Heart right ventricle (tissue), 16 donors: ENCODE measurements at regions not wholly inside any gene's neighbourhood (a gene's known extent, or its start where the extent isn't known, plus 50 kb on each side); places are given as distances from the start of the nearest gene placed in this dataset.

Experiments
- ATAC-seq, 8 donors: fragments of 200-7000 bp; cut with Tn5 transposase; one replicate each; pipeline ENCODE4 v1.9.1; 2020; ENCODE audit warnings: mild to moderate bottlenecking in 8 of 8, moderate library complexity in 8 of 8, moderate number of reproducible peaks in 1 of 8
- DNase-seq, 2 donors: peaks; one replicate each; pipeline ENCODE4 v3.0.0-alpha.2; 2020
- H3K27ac ChIP-seq, 10 donors: fragments of 200-600 bp; sonication (generic) in 2 of 10; one replicate each; pipeline versions ENCODE4 v1.5.0 to v1.8.0; 2020 to 2022; ENCODE audit warnings: mild to moderate bottlenecking in 3 of 10
- H3K27me3 ChIP-seq, 7 donors: fragments of 200-600 bp; one replicate each; pipeline ENCODE4 v1.8.0; 2021 to 2022; ENCODE audit warnings: mild to moderate bottlenecking in 2 of 7
- H3K36me3 ChIP-seq, 9 donors: fragments of 200-600 bp; sonication (generic) in 1 of 9; one replicate each; pipeline versions ENCODE4 v1.5.0 to v1.8.0; 2020 to 2022; ENCODE audit warnings: mild to moderate bottlenecking in 2 of 9
- H3K4me1 ChIP-seq, 9 donors: fragments of 200-600 bp; sonication (generic) in 1 of 9; one replicate each; pipeline versions ENCODE4 v1.5.0 to v1.8.0; 2020 to 2022; ENCODE audit warnings: mild to moderate bottlenecking in 4 of 9
- H3K4me3 ChIP-seq, 10 donors: fragments of 200-600 bp; sonication (generic) in 2 of 10; one replicate each; pipeline versions ENCODE4 v1.5.0 to v1.8.0; 2020 to 2022; ENCODE audit warnings: mild to moderate bottlenecking in 7 of 10, moderate library complexity in 2 of 10
- H3K9me3 ChIP-seq, 11 donors: fragments of 200-600 bp in 10 of 11; sonication (generic) in 2 of 11; one replicate each; pipeline versions ENCODE4 v1.5.0 to v1.8.0; 2013 to 2022; ENCODE audit warnings: mild to moderate bottlenecking in 2 of 11, control low read depth in 1 of 11, moderate library complexity in 1 of 11
- CTCF ChIP-seq, 9 donors: fragments of 200-600 bp; sonication (generic) in 2 of 9; IDR thresholded peaks; one replicate each; pipeline versions ENCODE4 v1.5.0 to v1.8.0; 2021 to 2022; ENCODE audit warnings: antibody characterized with exemption in 9 of 9, mild to moderate bottlenecking in 5 of 9, moderate library complexity in 1 of 9
- WGBS, 2 donors: extraction: QIAGEN DNeasy Blood & Tissue Kit; methylation state at CpG; one replicate each; pipeline ENCODE4 v1.1.7; 2013; ENCODE audit warnings: inconsistent platforms in 1 of 2; 5-methylcytosine and 5-hydroxymethylcytosine counted together
- intact Hi-C, 10 donors: fragments of 100-400 bp; cut with DNase I; formaldehyde crosslinking; loops; one replicate each; pipeline versions ENCODE4 v1.11.1 to v1.14.2; 2022
- donor health status: Arrhythmogenic right ventricular cardiomyopathy.
- donor health status: ischemic (EF 13 %, LVEDD 7.1; RV severe dilation, severe dysfunction).
- donor health status: healthy with polysubstance abuse.
- donor health status: DM: no; HTN: yes; CAD: no.
- donor health status: DM: no; HTN: no; CAD: no.
- donor health status: ischemic (EF 25% LVEDD 6.9; RV normal size, moderate dysfunction).
- donor health status: ischemic (EF 25% LVEDD 5.7; RV mildly dilated, moderate dysfunction).
- donor health status: healthy.
- donor health status: DM: yes; HTN: yes; CAD: no.
- donor health status: Ischemic cardiomyopathy.
- donor health status: ischemic (EF 35%, LVEDD 5.7; RV mildly dilated, moderate dysfunction).
- donor health status: nonischemic (EF 11% LVEDD 7.7; RV severe dilation, severe dysfunction).
- donor health status: DM: yes; HTN: yes; CAD: no.
- donor health status: PGD.
- donor health status: ischemic (EF 29% LVEDD 5.4; RV normal size, mild dysfunction).
- donor health status: nonischemic (EF 23%, LVEDD 6.1; RV moderate dilation, normal function).

- Histone ChIP-seq H3K27ac (no peak overlapping the region), H3K9me3 (no peaks in the 10 kb centered on the region), H3K4me1 (peaks cover 2 to 33% (median 17%) of the 10 kb centered on the region in 9 donors), H3K4me3 (no peak overlapping the region), H3K27me3 (no peaks in the 10 kb centered on the region), H3K36me3 (no peaks in the 10 kb centered on the region)
- WGBS, 2 donors = 48 to 50% methylated on average over 4 of the region's 4 CpGs
- no peak for TF ChIP-seq CTCF (IDR thresholded peaks at IDR 0.05)
- ATAC-seq = no peak
- no peak for DNase-seq
- intact Hi-C loops = no loop called here
Observed at GRCh38 chr13:44765001-44765471, 188.9 kb upstream of the TSC22D1 start.

- no peak overlapping the region for H3K4me3 ChIP-seq
- DNase-seq = no peak
- H3K36me3 ChIP-seq = no peaks in the 10 kb centered on the region
- intact Hi-C loops = no loop called here
- H3K4me1 ChIP-seq = peaks cover 2 to 33% (median 17%) of the 10 kb centered on the region in 9 donors
- 41 to 53% methylated on average over 8 of the region's 8 CpGs for WGBS, 2 donors
- H3K27me3 ChIP-seq = no peaks in the 10 kb centered on the region
- ATAC-seq = peak in 2 of 8 donors; percentile 14 to 17
- no peaks in the 10 kb centered on the region for H3K9me3 ChIP-seq
- H3K27ac ChIP-seq = peak overlapping the region in 5 of 10 donors; percentile 16 to 48 (median 30)
- no peak for TF ChIP-seq CTCF (IDR thresholded peaks at IDR 0.05)
Observed at GRCh38 chr13:44764302-44764692, 188.2 kb upstream of the TSC22D1 start.

GRCh38 chr13:44763615-44764301 lies 187.6 kb upstream of the TSC22D1 start:
- peak in 1 of 9 donors; percentile 20 for TF ChIP-seq CTCF (IDR thresholded peaks at IDR 0.05)
- no peaks in the 10 kb centered on the region for H3K9me3 ChIP-seq
- H3K4me1 ChIP-seq = peaks cover 2 to 33% (median 17%) of the 10 kb centered on the region in 9 donors
- ATAC-seq (peak; percentile 35 to 89 (median 70)), DNase-seq (peak; percentile 16 to 35)
- intact Hi-C loops = no loop called here
- H3K27ac ChIP-seq = peak overlapping the region in 4 of 10 donors; percentile 22 to 48 (median 35)
- 44 to 50% methylated on average over 11 of the region's 11 CpGs for WGBS, 2 donors
- no peaks in the 10 kb centered on the region for H3K27me3 ChIP-seq
- no peak overlapping the region for H3K4me3 ChIP-seq
- H3K36me3 ChIP-seq = no peaks in the 10 kb centered on the region

- intact Hi-C loops = no loop called here
- no peaks in the 10 kb centered on the region for H3K36me3 ChIP-seq
- WGBS, 2 donors = 78 to 82% methylated on average over 1 of the region's 1 CpG
- no peak for TF ChIP-seq CTCF (IDR thresholded peaks at IDR 0.05)
- H3K27ac ChIP-seq = no peak overlapping the region
- DNase-seq = no peak
- no peaks in the 10 kb centered on the region for H3K9me3 ChIP-seq
- ATAC-seq = no peak
- no peak overlapping the region for H3K4me3 ChIP-seq
- no peaks in the 10 kb centered on the region for H3K27me3 ChIP-seq
- peaks cover 2 to 33% (median 16%) of the 10 kb centered on the region in 9 donors for H3K4me1 ChIP-seq
Observed at GRCh38 chr13:44762911-44763310, 186.8 kb upstream of the TSC22D1 start.
